SKM-1 (cell line): ENCODE measurements at regions not wholly inside any gene's neighbourhood (a gene's known extent, or its start where the extent isn't known, plus 50 kb on each side); places are given as distances from the start of the nearest gene placed in this dataset.

Source experiments
- DNase-seq: peaks from one replicate; lab custom pipeline; 2025; ENCODE audit not compliant: unreplicated experiment; lab: John Stamatoyannopoulos, UW

GRCh38 chr15:25565470-25566264 lies 126.8 kb upstream of the UBE3A start:
- no peak for DNase-seq

- no peak for DNase-seq
Measured at GRCh38 chr15:25563596-25563995, 124.8 kb upstream of the UBE3A start.

- no peak for DNase-seq
Measured at GRCh38 chr15:25557926-25558325, 119.1 kb upstream of the UBE3A start.

- no peak for DNase-seq
Measured at GRCh38 chr15:25556136-25556535, 117.3 kb upstream of the UBE3A start.

- DNase-seq, result no peak
Measured at GRCh38 chr15:25554640-25555039, 115.8 kb upstream of the UBE3A start.

GRCh38 chr15:25548600-25548999 lies 109.8 kb upstream of the UBE3A start:
- DNase-seq, result no peak

- no peak for DNase-seq
Measured at GRCh38 chr15:25545889-25546288, 107.1 kb upstream of the UBE3A start.

- DNase-seq, result no peak
Measured at GRCh38 chr15:25545017-25545416, 106.2 kb upstream of the UBE3A start.

- no peak for DNase-seq
Measured at GRCh38 chr15:25544076-25544475, 105.3 kb upstream of the UBE3A start.

GRCh38 chr15:25543196-25543595 lies 104.4 kb upstream of the UBE3A start:
- DNase-seq, result no peak

- DNase-seq, result no peak
Measured at GRCh38 chr15:25541228-25541627, 102.4 kb upstream of the UBE3A start.

GRCh38 chr15:25536801-25537611 lies 98.2 kb upstream of the UBE3A start:
- no peak for DNase-seq

GRCh38 chr15:25535866-25536265 lies 97.0 kb upstream of the UBE3A start:
- DNase-seq, result no peak

GRCh38 chr15:25534293-25534692 lies 95.5 kb upstream of the UBE3A start:
- DNase-seq, result no peak

GRCh38 chr15:25532269-25533140 lies 93.7 kb upstream of the UBE3A start:
- no peak for DNase-seq

- no peak for DNase-seq
Measured at GRCh38 chr15:25529774-25530173, 91.0 kb upstream of the UBE3A start.

GRCh38 chr15:25527118-25527517 lies 88.3 kb upstream of the UBE3A start:
- DNase-seq, result no peak

- no peak for DNase-seq
Measured at GRCh38 chr15:25525741-25526140, 86.9 kb upstream of the UBE3A start.

- DNase-seq, result no peak
Measured at GRCh38 chr15:25515633-25516032, 76.8 kb upstream of the UBE3A start.

GRCh38 chr15:25514522-25514921 lies 75.7 kb upstream of the UBE3A start:
- no peak for DNase-seq

- DNase-seq, result no peak
Measured at GRCh38 chr15:25512957-25513356, 74.1 kb upstream of the UBE3A start.
